GM19328 (cell line): ENCODE measurements at regions not wholly inside any gene's neighbourhood (a gene's known extent, or its start where the extent isn't known, plus 50 kb on each side); places are given as distances from the start of the nearest gene placed in this dataset.
"Not testable (repeated sequence)": the region's sequence is repeated elsewhere in the genome, so short reads cannot be mapped to it uniquely, and the experiment has no call there.

Experiments
- ATAC-seq: cut with Tn5 transposase; IDR thresholded peaks from one replicate; pipeline ENCODE4 v1.9.1; 2021; ENCODE audit warnings: mild to moderate bottlenecking, moderate library complexity; ENCODE audit not compliant: unreplicated experiment

- no peak for ATAC-seq
These were observed 1150.7 kb downstream of the FSCB start for GRCh38 chr14:43356382-43356781.

GRCh38 chr14:43341921-43342320 lies 1165.2 kb downstream of the FSCB start:
- ATAC-seq: no peak

- no peak for ATAC-seq
These were observed 1168.4 kb downstream of the FSCB start for GRCh38 chr14:43338713-43339112.

- ATAC-seq: no peak
These were observed 1170.7 kb downstream of the FSCB start for GRCh38 chr14:43336351-43336750.

GRCh38 chr14:43326501-43327407 lies 1180.3 kb downstream of the FSCB start:
- ATAC-seq: not testable (repeated sequence)

GRCh38 chr14:43316427-43316826 lies 1190.7 kb downstream of the FSCB start:
- ATAC-seq: no peak

- no peak for ATAC-seq
These were observed 1193.4 kb downstream of the FSCB start for GRCh38 chr14:43313719-43314118.

GRCh38 chr14:43308421-43309110 lies 1198.5 kb downstream of the FSCB start:
- ATAC-seq: no peak

- ATAC-seq: no peak
These were observed 1199.2 kb downstream of the FSCB start for GRCh38 chr14:43307836-43308235.

GRCh38 chr14:43306053-43306452 lies 1201.0 kb downstream of the FSCB start:
- ATAC-seq: no peak

GRCh38 chr14:43297794-43298193 lies 1209.3 kb downstream of the FSCB start:
- no peak for ATAC-seq

GRCh38 chr14:43296061-43296460 lies 1211.0 kb downstream of the FSCB start:
- ATAC-seq: not testable (repeated sequence)

- no peak for ATAC-seq
These were observed 1221.5 kb downstream of the FSCB start for GRCh38 chr14:43285575-43285974.

- no peak for ATAC-seq
These were observed 1247.0 kb downstream of the FSCB start for GRCh38 chr14:43260056-43260455.

GRCh38 chr14:43258396-43258795 lies 1248.7 kb downstream of the FSCB start:
- no peak for ATAC-seq

- not testable (repeated sequence) for ATAC-seq
These were observed 1250.1 kb downstream of the FSCB start for GRCh38 chr14:43256996-43257395.

- ATAC-seq: no peak
These were observed 1254.2 kb downstream of the FSCB start for GRCh38 chr14:43252866-43253265.

GRCh38 chr14:43249591-43249990 lies 1257.5 kb downstream of the FSCB start:
- no peak for ATAC-seq

GRCh38 chr14:43249116-43249515 lies 1258.0 kb downstream of the FSCB start:
- no peak for ATAC-seq

GRCh38 chr14:43247877-43248276 lies 1259.2 kb downstream of the FSCB start:
- no peak for ATAC-seq

GRCh38 chr14:43244142-43244625 lies 1262.9 kb downstream of the FSCB start:
- no peak for ATAC-seq

- ATAC-seq: no peak
These were observed 1263.9 kb downstream of the FSCB start for GRCh38 chr14:43243168-43243567.
